GM12891 (cell line): ENCODE measurements at regions not wholly inside any gene's neighbourhood (a gene's known extent, or its start where the extent isn't known, plus 50 kb on each side); places are given as distances from the start of the nearest gene placed in this dataset.
"Not testable (repeated sequence)": the region's sequence is repeated elsewhere in the genome, so short reads cannot be mapped to it uniquely, and the experiment has no call there.

Experiments used
- DNase-seq: peaks from one replicate; pipeline ENCODE4 v3.0.0; 2011; ENCODE audit warnings: low spot score; ENCODE audit not compliant: insufficient read length
- FAIRE-seq: peaks from 2 replicates; lab custom pipeline; 2011; peaks lifted over from hg19 to GRCh38; lab: Jason Lieb, UNC
- PAX5 ChIP-seq: IDR thresholded peaks from 2 replicates; pipeline ENCODE4 v1.6.1; 2011; ENCODE audit warnings: low read length, moderate library complexity, mild to moderate bottlenecking; ENCODE audit not compliant: insufficient read depth, severe bottlenecking
- POLR2A ChIP-seq: IDR thresholded peaks from 2 replicates; pipeline ENCODE4 v1.6.1; 2011; ENCODE audit warnings: low read depth, low read length, control low read depth
- POLR2AphosphoS5 ChIP-seq: IDR thresholded peaks from 2 replicates; pipeline ENCODE4 v1.6.1; 2011; ENCODE audit warnings: low read depth, low read length, control low read depth
- POU2F2 ChIP-seq: IDR thresholded peaks from 2 replicates; pipeline ENCODE4 v1.6.1; 2011; ENCODE audit warnings: low read depth, mild to moderate bottlenecking, control low read depth, low read length, moderate library complexity
- SPI1 ChIP-seq: IDR thresholded peaks from 2 replicates; pipeline ENCODE4 v1.6.1; 2011; ENCODE audit warnings: low read depth, low read length, control low read depth
- TAF1 ChIP-seq: IDR thresholded peaks from 2 replicates; pipeline ENCODE4 v1.6.1; 2011; ENCODE audit warnings: low read depth, low read length, control low read depth

DNA sequence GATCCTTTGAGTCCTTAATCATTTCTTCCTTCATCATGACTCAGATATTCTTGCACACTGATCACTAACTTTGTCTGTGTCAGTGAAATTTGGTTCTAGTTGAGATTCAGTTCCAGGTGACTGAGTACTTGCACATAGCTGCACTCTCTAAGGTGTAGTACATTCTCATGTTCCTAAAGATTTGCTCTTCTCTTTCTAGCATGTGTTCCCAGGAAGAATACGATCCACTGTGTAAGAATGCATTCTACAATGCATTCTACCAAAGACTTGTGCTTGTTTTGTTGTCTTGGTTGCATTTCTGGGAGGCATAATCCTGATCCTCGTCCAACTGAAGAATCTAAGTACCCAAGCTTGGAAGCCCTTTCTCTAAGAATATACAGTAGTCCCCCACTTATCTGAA, 104.3 kb upstream of the CDC42BPA start:
- TF ChIP-seq POLR2AphosphoS5 (no peak), SPI1 (no peak), TAF1 (no peak), PAX5 (no peak), POU2F2 (no peak), POLR2A (no peak)
- no peak for DNase-seq
- FAIRE-seq, result no peak

DNA sequence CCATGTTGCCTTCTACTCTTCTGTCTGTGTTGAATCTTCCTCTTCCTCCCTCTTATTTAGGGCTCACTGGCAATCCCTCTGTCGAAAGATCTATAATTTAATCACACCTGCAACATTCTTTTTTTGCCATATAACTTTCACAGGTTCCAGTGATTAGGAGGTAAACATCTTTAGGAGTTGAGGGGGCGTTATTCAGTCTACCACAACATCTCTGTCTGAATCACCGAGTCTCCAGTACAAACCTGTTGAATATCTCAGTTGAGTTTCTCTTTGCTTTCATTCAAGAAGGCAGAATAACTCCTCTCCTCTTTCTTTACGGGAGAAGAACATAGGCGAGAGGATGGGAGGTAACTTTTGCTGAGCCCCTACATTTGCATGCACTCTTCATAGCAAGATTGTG, 101.9 kb upstream of the CDC42BPA start:
- no peak for TF ChIP-seq POU2F2
- no peak for TF ChIP-seq SPI1
- no peak for TF ChIP-seq POLR2AphosphoS5
- no peak for TF ChIP-seq TAF1
- no peak for TF ChIP-seq PAX5
- TF ChIP-seq POLR2A, result no peak
- no peak for FAIRE-seq
- DNase-seq, result no peak

DNA sequence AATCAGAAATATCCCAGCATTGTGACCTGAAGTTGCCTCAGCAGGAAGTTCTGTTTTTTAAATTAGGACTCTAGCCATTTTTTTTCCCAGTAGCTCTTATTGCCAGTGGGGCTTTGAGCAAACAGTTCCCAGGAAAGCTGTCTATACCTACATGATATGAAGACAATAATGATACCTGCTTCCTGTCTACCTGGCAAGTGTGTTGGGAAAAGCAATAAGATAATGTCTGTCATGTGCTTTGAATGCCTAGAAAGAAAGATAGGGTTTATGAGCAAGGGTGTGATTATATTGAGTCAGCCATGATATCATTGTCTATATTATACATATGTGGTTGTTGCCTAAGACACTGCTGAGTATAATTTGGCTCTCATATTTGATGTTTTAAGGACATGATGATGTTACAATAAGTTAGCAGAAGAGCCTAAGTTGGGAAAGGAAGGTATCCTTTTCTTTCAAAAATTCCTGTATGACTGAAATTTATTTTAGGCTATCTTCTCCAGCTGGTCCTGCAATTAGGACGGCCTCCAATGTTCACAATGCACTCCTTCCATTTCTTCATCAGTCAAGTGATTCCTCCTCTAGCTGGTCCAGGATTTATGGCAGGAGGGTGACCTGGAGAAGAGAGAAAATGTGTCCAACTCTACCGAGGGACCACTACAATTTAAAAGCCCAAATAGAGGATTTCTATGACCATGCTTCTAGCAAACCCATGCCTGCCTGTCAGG, 99.6 kb upstream of the CDC42BPA start:
- DNase-seq (no peak), FAIRE-seq (no peak)
- TF ChIP-seq POLR2A, result no peak
- no peak for TF ChIP-seq PAX5
- TF ChIP-seq TAF1, result no peak
- TF ChIP-seq POLR2AphosphoS5, result no peak
- TF ChIP-seq POU2F2, result no peak
- TF ChIP-seq SPI1, result no peak

DNA sequence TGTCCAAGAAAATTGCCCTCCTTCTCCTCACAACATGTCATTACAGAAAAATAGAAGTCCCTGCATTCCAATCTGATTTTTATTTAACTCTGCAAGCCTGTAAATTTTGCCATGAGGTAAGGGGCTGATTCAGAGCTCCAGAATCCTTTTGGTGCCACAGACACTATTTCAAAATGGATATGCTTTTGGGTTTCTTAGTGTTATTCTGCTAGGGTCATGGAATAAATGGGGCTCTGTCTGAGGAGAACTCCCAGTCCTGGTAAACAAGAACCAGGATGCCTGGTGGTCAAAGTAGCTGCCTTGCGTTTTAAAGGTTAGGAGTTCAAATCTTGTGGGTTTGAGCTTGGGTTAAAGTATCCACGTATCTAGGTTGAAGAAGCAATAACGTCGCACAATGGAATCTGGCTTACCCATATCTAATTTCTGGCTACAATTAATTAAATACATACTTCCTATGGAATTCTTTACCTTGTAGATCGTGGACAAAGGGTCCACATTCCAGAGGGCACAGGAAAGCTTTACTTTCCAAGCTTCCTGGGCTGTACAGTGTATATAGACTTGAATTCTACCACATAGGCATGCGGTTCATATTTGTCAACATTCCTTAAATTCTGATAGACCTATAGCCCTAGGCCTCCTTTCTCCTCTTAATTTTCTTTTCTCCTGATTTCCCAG, 98.0 kb upstream of the CDC42BPA start:
- no peak for FAIRE-seq
- TF ChIP-seq POLR2AphosphoS5 (no peak), POLR2A (no peak), TAF1 (no peak), POU2F2 (no peak), SPI1 (no peak), PAX5 (no peak)
- no peak for DNase-seq

DNA sequence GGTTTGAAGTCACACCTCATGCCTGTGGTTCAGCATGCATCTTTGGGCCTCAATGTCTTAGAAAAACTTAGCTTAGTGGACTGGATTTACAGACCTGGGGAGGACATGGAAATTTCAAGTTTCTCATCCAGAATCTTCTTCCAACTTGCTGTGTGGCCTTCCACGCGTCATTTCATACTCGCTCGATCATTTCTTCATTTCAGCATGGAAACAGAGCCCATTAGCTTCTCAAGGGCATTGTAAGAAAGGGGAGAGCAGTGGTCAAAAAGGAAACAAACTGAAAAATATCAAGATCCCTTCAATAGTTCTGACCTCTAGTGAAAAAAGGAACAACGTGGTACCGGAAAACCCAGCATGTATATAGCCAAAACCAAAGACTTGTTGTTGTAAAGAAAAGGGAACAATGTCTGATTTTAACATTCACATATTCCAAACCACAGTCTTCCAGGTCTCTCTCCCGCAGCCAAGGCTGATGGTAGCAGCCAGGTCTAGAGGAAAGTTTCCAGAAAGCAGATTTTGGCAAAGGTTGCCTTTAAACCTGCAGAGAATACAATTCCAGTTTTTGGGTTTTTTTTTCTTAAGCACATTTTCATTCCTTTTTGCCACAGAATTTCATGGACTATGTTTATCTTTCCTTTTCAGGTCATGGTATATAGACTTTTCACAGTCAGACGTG, 97.0 kb upstream of the CDC42BPA start:
- FAIRE-seq, result no peak

DNA sequence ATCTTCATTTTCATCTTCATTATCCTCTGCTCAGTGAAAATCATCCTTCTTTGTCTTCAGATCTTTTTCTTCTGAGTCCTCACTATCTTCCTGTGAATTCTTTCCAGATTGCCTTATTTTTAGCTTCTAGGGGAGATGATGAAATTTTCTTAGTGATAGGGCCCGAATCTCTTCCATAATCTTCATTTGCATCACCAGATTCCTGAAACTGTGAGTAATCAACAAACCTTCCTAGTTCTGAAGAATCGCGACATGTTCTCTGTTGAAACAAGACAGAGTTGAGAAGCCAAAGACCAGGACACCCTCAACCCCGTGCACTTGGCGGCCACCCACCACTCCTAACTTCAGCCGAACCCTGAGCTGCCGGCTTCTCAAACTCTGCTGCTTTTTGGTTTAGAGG, 92.8 kb upstream of the CDC42BPA start:
- DNase-seq (no peak), FAIRE-seq (no peak)
- TF ChIP-seq POU2F2 (no peak), TAF1 (no peak), SPI1 (no peak), POLR2A (no peak), PAX5 (no peak), POLR2AphosphoS5 (no peak)

More for the DNA sequence above, 97.0 kb upstream of the CDC42BPA start:
- no peak for TF ChIP-seq TAF1
- TF ChIP-seq POLR2AphosphoS5, result no peak
- TF ChIP-seq SPI1, result no peak
- TF ChIP-seq POU2F2, result no peak
- TF ChIP-seq POLR2A, result no peak
- TF ChIP-seq PAX5, result no peak
- no peak for DNase-seq

DNA sequence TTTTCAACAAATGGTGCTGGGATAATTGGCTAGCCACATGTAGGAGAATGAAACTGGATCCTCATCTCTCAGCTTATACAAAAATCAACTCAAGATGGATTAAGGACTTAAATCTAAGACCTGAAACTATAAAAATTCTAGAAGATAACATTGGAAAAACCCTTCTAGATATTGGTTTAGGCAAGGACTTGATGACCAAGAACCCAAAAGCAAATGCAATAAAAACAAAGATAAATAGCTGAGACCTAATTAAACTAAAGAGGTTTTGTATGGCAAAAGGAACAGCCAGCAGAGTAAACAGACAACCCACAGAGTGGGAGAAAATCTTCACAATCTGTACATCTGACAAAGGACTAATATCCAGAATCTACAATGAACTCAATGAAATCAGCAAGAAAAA, 88.0 kb upstream of the CDC42BPA start:
- FAIRE-seq, DNase-seq: not testable (repeated sequence)

DNA sequence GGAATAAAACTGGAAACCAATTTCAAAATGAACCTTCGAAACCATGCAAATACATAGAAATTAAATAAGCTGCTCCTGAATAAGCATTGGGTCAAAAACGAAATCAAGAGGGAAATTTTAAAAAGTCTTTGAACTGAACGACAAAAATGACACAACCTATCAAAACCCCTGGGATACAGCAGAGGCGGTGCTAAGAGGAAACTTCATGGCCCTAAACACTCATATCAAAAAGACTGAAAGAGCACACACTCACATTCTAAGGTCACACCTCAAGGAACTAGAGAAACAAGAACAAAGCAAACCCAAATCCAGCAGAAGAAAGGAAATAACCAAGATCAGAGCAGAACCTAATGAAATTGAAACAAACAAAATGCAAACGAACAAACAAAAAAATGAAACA, 85.2 kb upstream of the CDC42BPA start:
- DNase-seq (no peak), FAIRE-seq (no peak)
- TF ChIP-seq PAX5 (no peak), SPI1 (no peak), POLR2A (no peak), POU2F2 (no peak), POLR2AphosphoS5 (no peak), TAF1 (no peak)

DNA sequence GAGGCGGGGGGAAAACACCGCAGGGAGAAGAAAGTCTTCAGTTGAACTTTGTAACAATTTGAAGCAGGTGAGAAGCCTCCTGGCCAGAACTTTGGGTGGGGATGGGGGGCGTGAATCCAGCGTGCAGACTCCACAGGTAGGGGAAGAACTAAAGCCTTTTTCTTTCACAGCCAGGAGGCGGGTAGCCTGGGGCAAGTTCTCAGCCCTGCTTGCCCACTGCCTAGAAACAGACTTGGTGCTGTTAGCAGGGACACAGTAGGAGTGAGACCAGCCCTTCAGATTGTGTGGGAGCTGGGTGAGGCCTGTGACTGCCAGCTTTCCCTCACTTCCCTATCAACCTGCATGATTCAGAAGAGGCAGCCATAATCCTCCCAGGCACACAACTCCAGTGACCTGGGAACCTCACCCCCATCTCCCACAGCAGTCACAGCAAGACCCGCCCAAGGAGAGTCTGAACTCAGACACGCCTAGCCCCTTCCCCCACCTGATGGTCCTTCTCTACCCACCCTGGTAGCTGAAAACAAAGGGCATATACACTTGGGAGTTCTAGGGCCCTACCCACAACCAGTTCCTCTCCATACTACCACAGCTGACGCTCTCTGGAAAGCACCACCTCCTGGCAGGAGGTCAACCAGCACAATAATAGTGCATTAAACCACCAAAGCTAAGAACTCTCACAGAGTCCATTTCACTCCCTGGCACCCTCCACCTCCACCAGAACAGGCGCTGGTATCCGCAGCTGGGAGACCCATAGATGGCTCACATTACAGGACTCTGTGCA, 83.5 kb upstream of the CDC42BPA start:
- TF ChIP-seq POU2F2 (no peak), POLR2A (no peak), SPI1 (no peak), PAX5 (no peak), TAF1 (no peak), POLR2AphosphoS5 (no peak)
- DNase-seq (no peak), FAIRE-seq (no peak)

DNA sequence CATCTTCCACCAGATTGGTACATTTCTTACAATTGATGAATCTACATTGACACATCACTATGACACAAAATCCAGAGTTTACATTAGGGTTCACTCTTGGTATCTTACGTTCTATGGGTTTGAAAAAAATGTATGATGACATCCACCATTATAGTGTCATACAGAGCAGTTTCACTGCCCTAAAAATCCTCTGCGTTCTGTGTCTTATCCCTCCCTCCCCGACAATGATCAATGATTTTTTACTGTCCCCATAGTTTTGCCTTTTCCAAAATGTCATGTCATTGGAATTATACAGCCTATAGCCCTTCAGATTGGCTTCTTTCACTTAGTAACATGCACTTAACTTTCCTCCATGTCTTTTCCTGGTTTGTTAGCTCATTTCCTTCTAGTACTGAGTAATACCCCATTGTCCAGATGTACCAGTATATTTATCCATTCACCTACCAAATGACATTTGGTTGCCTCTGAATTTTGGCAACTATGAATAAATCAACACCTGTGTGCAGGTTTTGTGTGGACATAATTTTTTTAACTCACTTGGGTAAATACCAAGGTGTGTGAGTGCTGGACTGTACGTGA, 80.9 kb upstream of the CDC42BPA start:
- TF ChIP-seq POU2F2, result no peak
- DNase-seq, result no peak
- FAIRE-seq, result no peak
